K562 (cell line): ENCODE measurements at regions not wholly inside any gene's neighbourhood (a gene's known extent, or its start where the extent isn't known, plus 50 kb on each side); places are given as distances from the start of the nearest gene placed in this dataset.

Experiments
- ATAC-seq: fragments of 200-7000 bp; cut with Tn5 transposase; 3 replicates; pipeline ENCODE4 v1.9.1; 2020; ENCODE audit warnings: moderate library complexity
- BruUV-seq: library from RNA; stranded (reverse); fragments of 400-500 nt; replicated peaks from 2 replicates; lab custom pipeline; 2021; lab: Mats Ljungman, UMichigan
- CTCF ChIA-PET: fragments of 300-600 bp; formaldehyde crosslinking; extraction: SDS; loops from one replicate; lab custom pipeline; 2021; ENCODE audit warnings: low intra/inter-chr PET ratio; lab: Yijun Ruan, JAX
- POLR2A ChIA-PET: fragments of 300-600, 350-650 bp; sonication (Branson Sonifier 250); formaldehyde crosslinking; extraction: SDS; loops from one replicate; lab custom pipeline; 2021; ENCODE audit warnings: antibody characterized with exemption, inconsistent platforms; lab: Yijun Ruan, JAX
- DNase-seq, 4 experiments: peaks; one replicate each; pipeline versions ENCODE4 v3.0.0 to v3.0.0-alpha.2; 2011 to 2018; ENCODE audit warnings: low spot score in 3 of 4, mixed read lengths in 3 of 4; ENCODE audit errors: extremely low read depth in 1 of 4
- FAIRE-seq: peaks from 2 replicates; lab custom pipeline; 2011; peaks lifted over from hg19 to GRCh38; lab: Jason Lieb, UNC
- H2AFZ ChIP-seq: 2 replicates; pipeline ENCODE4 v1.6.0; 2011; ENCODE audit warnings: low read depth, low read length, control low read depth, inconsistent platforms
- H3K27ac ChIP-seq: fragments of 200-600 bp; 3 replicates; pipeline ENCODE4 v1.8.0; 2011; ENCODE audit warnings: low read depth, mild to moderate bottlenecking, control low read depth, inconsistent platforms, low read length, moderate library complexity, mixed read lengths; ENCODE audit errors: extremely low read depth
- H3K27me3 ChIP-seq, 2 experiments: fragments of 300-600 bp in 1 of 2; 2 replicates in 1 of 2; 3 replicates in 1 of 2; pipeline versions ENCODE4 v1.6.0 to v1.8.0; 2011; ENCODE audit warnings: inconsistent platforms in 2 of 2, low read length in 2 of 2, mild to moderate bottlenecking in 1 of 2, mixed read lengths in 1 of 2, moderate library complexity in 1 of 2; ENCODE audit not compliant: control insufficient read depth in 2 of 2, insufficient read depth in 2 of 2
- H3K36me3 ChIP-seq: fragments of 300-600 bp; 3 replicates; pipeline ENCODE4 v1.8.0; 2011; ENCODE audit warnings: mild to moderate bottlenecking, low read length, inconsistent platforms; ENCODE audit not compliant: control insufficient read depth, insufficient read depth
- H3K4me1 ChIP-seq, 2 experiments: fragments of 200-600 bp in 1 of 2; replicated peaks in 1 of 2; 2 replicates in 1 of 2; 3 replicates in 1 of 2; pipeline versions ENCODE4 v1.5.1 to v1.8.0; 2011; ENCODE audit warnings: inconsistent platforms in 2 of 2, low read length in 2 of 2, mild to moderate bottlenecking in 1 of 2, mixed read lengths in 1 of 2, moderate library complexity in 1 of 2; ENCODE audit not compliant: control insufficient read depth in 2 of 2, insufficient read depth in 2 of 2
- H3K4me2 ChIP-seq: 2 replicates; pipeline ENCODE4 v1.6.1; 2011; ENCODE audit warnings: low read length, control low read depth, inconsistent platforms, mixed read lengths; ENCODE audit not compliant: insufficient read depth
- H3K4me3 ChIP-seq: fragments of 200-600 bp; sonication (generic), shearing (Covaris generic); 2 replicates; pipeline ENCODE4 v1.5.1; 2016; ENCODE audit warnings: control low read depth, inconsistent platforms
- H3K79me2 ChIP-seq: fragments of 200-600 bp; 3 replicates; pipeline ENCODE4 v1.8.0; 2011; ENCODE audit warnings: low read length, inconsistent platforms; ENCODE audit not compliant: control insufficient read depth, insufficient read depth
- H3K9ac ChIP-seq, 2 experiments: 2 replicates each; pipeline versions ENCODE4 v1.6.0 to v1.6.1; 2011; ENCODE audit warnings: low read depth in 2 of 2, low read length in 2 of 2, control low read depth in 1 of 2, inconsistent platforms in 1 of 2, mild to moderate bottlenecking in 1 of 2, mixed read lengths in 1 of 2; ENCODE audit not compliant: insufficient read depth in 1 of 2
- H3K9me1 ChIP-seq: one replicate; pipeline ENCODE4 v1.6.0; 2011; ENCODE audit warnings: inconsistent platforms, mild to moderate bottlenecking, low read length, moderate library complexity; ENCODE audit not compliant: control insufficient read depth, insufficient read depth
- H3K9me3 ChIP-seq: replicated peaks from 2 replicates; pipeline ENCODE4 v1.5.1; 2011; ENCODE audit warnings: low read depth, low read length, inconsistent platforms; ENCODE audit not compliant: control insufficient read depth, insufficient read depth
- H4K20me1 ChIP-seq: replicated peaks from 2 replicates; pipeline ENCODE4 v1.6.1; 2011; ENCODE audit warnings: low read length, inconsistent platforms, mixed read lengths; ENCODE audit not compliant: control insufficient read depth, insufficient read depth
- CBX2 ChIP-seq: fragments of 200-600 bp; sonication (generic); IDR thresholded peaks from one replicate; pipeline ENCODE4 v1.6.1; 2012; ENCODE audit warnings: mild to moderate bottlenecking, low read length, inconsistent platforms; ENCODE audit not compliant: insufficient read depth, poor library complexity, severe bottlenecking
- GTF2A2 ChIP-seq: IDR thresholded peaks from 2 replicates; pipeline ENCODE4 v1.6.1; 2016; ENCODE audit warnings: mild to moderate bottlenecking, missing genetic modification characterization, missing compliant biosample characterization
- NCOA4 ChIP-seq: fragments of 450-650 bp; IDR thresholded peaks from 2 replicates; pipeline ENCODE4 v1.6.1; 2018; ENCODE audit warnings: mild to moderate bottlenecking; ENCODE audit not compliant: partially characterized antibody
- PYGO2 ChIP-seq: fragments of 450-650 bp; IDR thresholded peaks from 2 replicates; pipeline ENCODE4 v1.6.1; 2016; ENCODE audit warnings: mild to moderate bottlenecking, missing genetic modification characterization, moderate library complexity, missing compliant biosample characterization
- SMARCC2 ChIP-seq: fragments of 450-650 bp; IDR thresholded peaks from 2 replicates; pipeline ENCODE4 v1.6.1; 2017; ENCODE audit warnings: antibody characterized with exemption, moderate library complexity, mild to moderate bottlenecking, low read depth
- YBX1 ChIP-seq: fragments of 450-650 bp; IDR thresholded peaks from 2 replicates; pipeline ENCODE4 v1.7.1; 2016; ENCODE audit warnings: mild to moderate bottlenecking
- ZNF197 ChIP-seq: fragments of 200-800 bp; sonication (Bioruptor generic); IDR thresholded peaks from 2 replicates; pipeline ENCODE4 v1.6.1; 2016; ENCODE audit warnings: low read depth, missing genetic modification characterization, missing compliant biosample characterization
- ZNF436 ChIP-seq: fragments of 250-450, 450-650 bp; sonication (Bioruptor Pico); formaldehyde crosslinking; IDR thresholded peaks from 2 replicates; pipeline ENCODE4 v1.7.0; 2020; ENCODE audit warnings: mild to moderate bottlenecking
- WGBS: fragments of 100-300 bp; shearing (Covaris generic); methylation state at CpG from one replicate; pipeline ENCODE4 v1.1.6; 2016; ENCODE audit warnings: low coverage, mixed read lengths; ENCODE audit not compliant: insufficient coverage; ENCODE audit errors: missing lambda C conversion rate; 5-methylcytosine and 5-hydroxymethylcytosine counted together
- in situ Hi-C: fragments of 300-500 bp; cut with MboI; formaldehyde crosslinking; loops from 4 replicates; pipeline ENCODE4 v1.15.0; 2018; ENCODE audit warnings: inconsistent platforms, mixed read lengths
- intact Hi-C: fragments of 100-400 bp; cut with micrococcal nuclease; formaldehyde crosslinking; loops from 2 replicates; pipeline ENCODE4 v1.14.2; 2022
- TF ChIP-seq, protein P1 (sequence below): fragments of 450-650 bp; IDR thresholded peaks from 2 replicates; pipeline ENCODE4 v1.6.1; 2016

DNA sequence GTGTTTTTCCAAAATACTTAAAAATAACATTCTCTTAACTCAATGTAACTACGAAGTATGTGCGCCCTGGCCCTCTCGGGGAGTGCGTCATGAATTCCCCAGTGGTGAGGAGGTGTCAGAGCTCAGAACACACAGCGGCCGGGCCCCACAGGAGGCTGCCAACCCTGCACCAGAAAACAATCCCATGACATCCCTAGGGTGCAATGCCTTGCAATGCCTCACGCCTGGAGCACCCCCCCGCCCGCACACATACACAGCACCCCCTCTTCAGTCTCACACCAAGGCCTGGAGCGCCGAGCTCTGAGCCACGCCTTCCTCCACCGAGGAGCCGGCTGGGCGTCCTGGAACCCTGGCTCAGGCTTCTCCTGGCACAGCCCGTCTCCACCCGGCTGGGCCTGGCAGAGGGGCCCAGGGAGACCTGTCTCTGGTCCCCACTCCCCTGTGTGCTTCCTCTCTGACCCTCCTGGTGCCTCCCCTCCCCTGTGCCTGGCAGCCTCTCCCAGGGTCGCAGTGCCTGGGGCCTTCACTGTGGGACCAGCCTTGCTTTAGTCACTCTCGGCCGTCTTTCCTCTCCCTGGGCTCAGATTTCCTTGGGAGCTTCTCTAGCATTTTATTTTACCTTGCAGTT lies 108.2 kb upstream of the ADRA2C start (continued):
- no peak for TF ChIP-seq PYGO2 (tag)
- no peak for TF ChIP-seq CBX2

- ATAC-seq (no peak), FAIRE-seq (no peak), DNase-seq (no peak)
These were observed 109.5 kb upstream of the ADRA2C start for GRCh38 chr4:3656416-3657356.

More at GRCh38 chr4:3656416-3657356, 109.5 kb upstream of the ADRA2C start:
- Histone ChIP-seq H3K4me2 (no peak overlapping the region), H3K36me3 (no peaks in the 10 kb centered on the region), H3K9me1 (no peaks in the 10 kb centered on the region), H3K4me3 (no peak overlapping the region), H3K9me3 (no peaks in the 10 kb centered on the region), H4K20me1 (peaks cover 14% of the 10 kb centered on the region), H3K4me1 (no peaks in the 10 kb centered on the region), H3K9ac (no peak overlapping the region), H2AFZ (no peak overlapping the region), H3K27me3 (peaks cover 24 to 93% of the 10 kb centered on the region in 2 experiments; a peak in 4 of 5 replicates), H3K79me2 (no peaks in the 10 kb centered on the region), H3K27ac (no peak overlapping the region)
- ChIA-PET CTCF (no interaction called here), POLR2A (no interaction called here)
- no peak for TF ChIP-seq NCOA4
- no peak for TF ChIP-seq GTF2A2
- TF ChIP-seq ZNF197 (CRISPR knock-in tag) = no peak
- no peak for TF ChIP-seq ZNF436
- TF ChIP-seq, protein P1, sequence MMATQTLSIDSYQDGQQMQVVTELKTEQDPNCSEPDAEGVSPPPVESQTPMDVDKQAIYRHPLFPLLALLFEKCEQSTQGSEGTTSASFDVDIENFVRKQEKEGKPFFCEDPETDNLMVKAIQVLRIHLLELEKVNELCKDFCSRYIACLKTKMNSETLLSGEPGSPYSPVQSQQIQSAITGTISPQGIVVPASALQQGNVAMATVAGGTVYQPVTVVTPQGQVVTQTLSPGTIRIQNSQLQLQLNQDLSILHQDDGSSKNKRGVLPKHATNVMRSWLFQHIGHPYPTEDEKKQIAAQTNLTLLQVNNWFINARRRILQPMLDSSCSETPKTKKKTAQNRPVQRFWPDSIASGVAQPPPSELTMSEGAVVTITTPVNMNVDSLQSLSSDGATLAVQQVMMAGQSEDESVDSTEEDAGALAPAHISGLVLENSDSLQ = 0 out of 2 replicates have a peak, but pooled peaks have one; percentile 3
- no peak for TF ChIP-seq YBX1
- TF ChIP-seq SMARCC2 = no peak
- no TSS peak for BruUV-seq
- intact Hi-C loops (no loop called here), in situ Hi-C loops (no loop called here)
- WGBS = 5% methylated on average over 24 of the region's 24 CpGs
